T-helper 9 cell (primary cell): ENCODE measurements at regions not wholly inside any gene's neighbourhood (a gene's known extent, or its start where the extent isn't known, plus 50 kb on each side); places are given as distances from the start of the nearest gene placed in this dataset.

Source experiments
- DNase-seq: peaks from one replicate; pipeline ENCODE4 v3.0.0-alpha.2; 2020

- DNase-seq = no peak
Measured at GRCh38 chr5:52734557-52734956, 53.2 kb upstream of the ITGA1 start.

GRCh38 chr5:52735139-52735538, 52.6 kb upstream of the ITGA1 start:
- DNase-seq = no peak
